ENCODE measurements at regions not wholly inside any gene's neighbourhood (a gene's known extent, or its start where the extent isn't known, plus 50 kb on each side); places are given as distances from the start of the nearest gene placed in this dataset.

GRCh38 chr6:132993738-132994137, 179.4 kb downstream of the RPS12 start:
- TF ChIP-seq CTCF (IDR thresholded peaks at IDR 0.05), result no peak
- TF ChIP-seq POLR2A (IDR thresholded peaks at IDR 0.05), result no peak
- no peak for TF ChIP-seq EP300 (IDR thresholded peaks at IDR 0.05; ENCODE audit: low read depth)
- no peak for TF ChIP-seq POLR2AphosphoS5 (IDR thresholded peaks at IDR 0.05)

Measured in transverse colon (tissue), 4 donors.